SK-N-SH treated with all-trans-retinoic acid at 6 μM for 48 hours (cell line): ENCODE measurements at regions not wholly inside any gene's neighbourhood (a gene's known extent, or its start where the extent isn't known, plus 50 kb on each side); places are given as distances from the start of the nearest gene placed in this dataset.
"Not testable (repeated sequence)": the region's sequence is repeated elsewhere in the genome, so short reads cannot be mapped to it uniquely, and the experiment has no call there.

Experiments
- BACH2 ChIP-seq: fragments of 250-450 bp; sonication (Bioruptor Pico); IDR thresholded peaks from 2 replicates; pipeline ENCODE4 v1.9.0; 2021; ENCODE audit warnings: mild to moderate bottlenecking, borderline replicate concordance
- CREB5 ChIP-seq: fragments of 250-450 bp; sonication (Bioruptor Pico); IDR thresholded peaks from 2 replicates; pipeline ENCODE4 v1.5.1; 2020; ENCODE audit warnings: low read depth, mild to moderate bottlenecking, moderate library complexity
- CSDC2 ChIP-seq: fragments of 250-450 bp; sonication (Bioruptor Pico); IDR thresholded peaks from 2 replicates; pipeline ENCODE4 v1.5.0; 2020; ENCODE audit warnings: mild to moderate bottlenecking, moderate library complexity
- CSRNP3 ChIP-seq: fragments of 250-450 bp; sonication (Bioruptor Pico); IDR thresholded peaks from 2 replicates; pipeline ENCODE4 v1.5.1; 2021; ENCODE audit warnings: mild to moderate bottlenecking, moderate library complexity
- ESRRG ChIP-seq: fragments of 250-450 bp; sonication (Bioruptor Pico); IDR thresholded peaks from 2 replicates; pipeline ENCODE4 v1.6.1; 2021; ENCODE audit warnings: mild to moderate bottlenecking
- PATZ1 ChIP-seq: fragments of 250-450 bp; sonication (Bioruptor Pico); IDR thresholded peaks from 2 replicates; pipeline ENCODE4 v1.8.0; 2020; ENCODE audit warnings: mild to moderate bottlenecking, moderate library complexity, borderline replicate concordance
- POU6F1 ChIP-seq: fragments of 250-450 bp; sonication (Bioruptor Pico); IDR thresholded peaks from 2 replicates; pipeline ENCODE4 v1.8.0; 2021; ENCODE audit warnings: low read depth, mild to moderate bottlenecking, moderate library complexity, borderline replicate concordance
- RARB ChIP-seq: fragments of 250-450 bp; sonication (Bioruptor Pico); IDR thresholded peaks from 2 replicates; pipeline ENCODE4 v1.8.0; 2021; ENCODE audit warnings: mild to moderate bottlenecking, moderate library complexity
- TOX ChIP-seq: fragments of 250-450 bp; sonication (Bioruptor Pico); IDR thresholded peaks from 2 replicates; pipeline ENCODE4 v1.8.0; 2021; ENCODE audit warnings: mild to moderate bottlenecking, moderate library complexity, borderline replicate concordance
- ZFP3 ChIP-seq: fragments of 250-450 bp; sonication (Bioruptor Pico); IDR thresholded peaks from 2 replicates; pipeline ENCODE4 v1.5.0; 2020; ENCODE audit warnings: mild to moderate bottlenecking, moderate library complexity
- ZFP30 ChIP-seq: fragments of 450-650 bp; formaldehyde crosslinking; IDR thresholded peaks from 2 replicates; pipeline ENCODE4 v1.5.0; 2022; ENCODE audit warnings: mild to moderate bottlenecking, moderate library complexity
- ZNF565 ChIP-seq: fragments of 450-650 bp; formaldehyde crosslinking; conservative IDR thresholded peaks from 2 replicates; pipeline ENCODE4 v1.5.0; 2020; ENCODE audit warnings: low read depth, mild to moderate bottlenecking, moderate library complexity
- ZNF70 ChIP-seq: fragments of 450-650 bp; formaldehyde crosslinking; IDR thresholded peaks from 2 replicates; pipeline ENCODE4 v1.5.0; 2020; ENCODE audit warnings: mild to moderate bottlenecking, moderate library complexity
- ZNF8 ChIP-seq: fragments of 450-650 bp; formaldehyde crosslinking; IDR thresholded peaks from 2 replicates; pipeline ENCODE4 v1.5.0; 2020; ENCODE audit warnings: mild to moderate bottlenecking, moderate library complexity

GRCh38 chr14:57044101-57044973, 224.4 kb downstream of the EXOC5 start:
- not testable (repeated sequence) for TF ChIP-seq PATZ1; ESRRG; ZNF565 (CRISPR knock-in tag); ZFP3 (CRISPR knock-in tag); BACH2 (CRISPR knock-in tag); CREB5 (CRISPR knock-in tag); ZFP30 (CRISPR knock-in tag); RARB; TOX (CRISPR knock-in tag); CSDC2 (CRISPR knock-in tag); POU6F1 (CRISPR knock-in tag); ZNF70; CSRNP3; ZNF8
